ENCODE measurements at regions not wholly inside any gene's neighbourhood (a gene's known extent, or its start where the extent isn't known, plus 50 kb on each side); places are given as distances from the start of the nearest gene placed in this dataset.

DNA sequence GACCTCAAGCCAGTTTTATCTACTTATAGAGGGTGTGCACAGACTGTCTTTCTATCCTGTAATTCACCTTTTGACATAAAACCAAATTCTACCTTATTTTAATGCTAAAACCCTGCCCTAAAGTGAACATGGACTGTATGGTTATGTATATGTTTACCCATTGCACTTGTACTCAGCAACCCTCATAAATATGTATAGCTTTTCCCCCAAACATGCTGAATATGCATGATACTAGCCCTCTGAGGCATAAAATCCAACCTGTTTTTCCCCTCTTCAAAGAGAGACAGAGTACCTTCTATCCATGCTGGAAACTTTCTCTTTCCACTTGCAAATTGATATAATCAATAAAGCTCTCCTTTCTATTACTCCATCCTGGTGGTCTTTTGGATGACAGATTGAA lies 267.9 kb upstream of the BMP2 start:
- no peaks in the 10 kb centered on the region for H4K20me1 ChIP-seq (ENCODE audit: low read depth, low read length)
- H3K27me3 ChIP-seq (ENCODE audit: low read length) = no peaks in the 10 kb centered on the region
- no peaks in the 10 kb centered on the region for H3K36me3 ChIP-seq (ENCODE audit: low read length)
- no peak overlapping the region for H3K4me2 ChIP-seq (ENCODE audit: low read depth, low read length, poor library complexity, severe bottlenecking)
- TF ChIP-seq CTCF (IDR thresholded peaks at IDR 0.05; ENCODE audit: insufficient read depth, low read length, poor library complexity, severe bottlenecking) (no peak), EZH2phosphoT487 (conservative IDR thresholded peaks at IDR 0.05; ENCODE audit: low read length) (no peak)
- no peaks in the 10 kb centered on the region for H3K79me2 ChIP-seq (ENCODE audit: insufficient read depth, low read length)
- no peak overlapping the region for H3K27ac ChIP-seq (ENCODE audit: low read depth, low read length)
- H3K4me3 ChIP-seq (ENCODE audit: insufficient read depth, low read length, poor library complexity, severe bottlenecking) = no peak overlapping the region
- H3K9me2 ChIP-seq (replicated peaks; ENCODE audit: insufficient read depth, low read length) = no peaks in the 10 kb centered on the region
- no peaks in the 10 kb centered on the region for H3K9me3 ChIP-seq (ENCODE audit: insufficient read depth, low read length)
- no peak overlapping the region for H2AFZ ChIP-seq (ENCODE audit: low read depth, low read length, severe bottlenecking)
- H3K9ac ChIP-seq (ENCODE audit: low read length) = no peak overlapping the region
- H3F3A ChIP-seq (ENCODE audit: insufficient read depth) = no peaks in the 10 kb centered on the region

GRCh38 chr20:6496874-6497273 lies 270.6 kb upstream of the BMP2 start:
- no peak for TF ChIP-seq CTCF (IDR thresholded peaks at IDR 0.05; ENCODE audit: insufficient read depth, low read length, poor library complexity, severe bottlenecking)
- no peak for TF ChIP-seq EZH2phosphoT487 (conservative IDR thresholded peaks at IDR 0.05; ENCODE audit: low read length)
- no peaks in the 10 kb centered on the region for H3K36me3 ChIP-seq (ENCODE audit: low read length)
- no peak overlapping the region for H3K9ac ChIP-seq (ENCODE audit: low read length)
- H3F3A ChIP-seq (ENCODE audit: insufficient read depth) = no peaks in the 10 kb centered on the region
- H3K4me3 ChIP-seq (ENCODE audit: insufficient read depth, low read length, poor library complexity, severe bottlenecking) = no peak overlapping the region
- no peak overlapping the region for H2AFZ ChIP-seq (ENCODE audit: low read depth, low read length, severe bottlenecking)
- no peaks in the 10 kb centered on the region for H3K79me2 ChIP-seq (ENCODE audit: insufficient read depth, low read length)
- no peaks in the 10 kb centered on the region for H3K27me3 ChIP-seq (ENCODE audit: low read length)
- no peaks in the 10 kb centered on the region for H4K20me1 ChIP-seq (ENCODE audit: low read depth, low read length)
- no peaks in the 10 kb centered on the region for H3K9me3 ChIP-seq (ENCODE audit: insufficient read depth, low read length)
- no peak overlapping the region for H3K4me2 ChIP-seq (ENCODE audit: low read depth, low read length, poor library complexity, severe bottlenecking)
- no peak overlapping the region for H3K27ac ChIP-seq (ENCODE audit: low read depth, low read length)
- no peaks in the 10 kb centered on the region for H3K9me2 ChIP-seq (replicated peaks; ENCODE audit: insufficient read depth, low read length)

GRCh38 chr20:6495907-6496306 lies 271.6 kb upstream of the BMP2 start:
- H3K4me3 ChIP-seq (ENCODE audit: insufficient read depth, low read length, poor library complexity, severe bottlenecking) = no peak overlapping the region
- H3K79me2 ChIP-seq (ENCODE audit: insufficient read depth, low read length) = no peaks in the 10 kb centered on the region
- no peaks in the 10 kb centered on the region for H3K9me3 ChIP-seq (ENCODE audit: insufficient read depth, low read length)
- H4K20me1 ChIP-seq (ENCODE audit: low read depth, low read length) = no peaks in the 10 kb centered on the region
- no peak overlapping the region for H3K9ac ChIP-seq (ENCODE audit: low read length)
- no peak overlapping the region for H3K27ac ChIP-seq (ENCODE audit: low read depth, low read length)
- no peaks in the 10 kb centered on the region for H3K9me2 ChIP-seq (replicated peaks; ENCODE audit: insufficient read depth, low read length)
- no peak overlapping the region for H2AFZ ChIP-seq (ENCODE audit: low read depth, low read length, severe bottlenecking)
- no peaks in the 10 kb centered on the region for H3F3A ChIP-seq (ENCODE audit: insufficient read depth)
- TF ChIP-seq CTCF (IDR thresholded peaks at IDR 0.05; ENCODE audit: insufficient read depth, low read length, poor library complexity, severe bottlenecking) (no peak), EZH2phosphoT487 (conservative IDR thresholded peaks at IDR 0.05; ENCODE audit: low read length) (no peak)
- H3K36me3 ChIP-seq (ENCODE audit: low read length) = no peaks in the 10 kb centered on the region
- H3K4me2 ChIP-seq (ENCODE audit: low read depth, low read length, poor library complexity, severe bottlenecking) = no peak overlapping the region
- no peaks in the 10 kb centered on the region for H3K27me3 ChIP-seq (ENCODE audit: low read length)

Data from SU-DHL-6 (cell line).